Right renal pelvis (tissue), 4 donors: ENCODE measurements at regions not wholly inside any gene's neighbourhood (a gene's known extent, or its start where the extent isn't known, plus 50 kb on each side); places are given as distances from the start of the nearest gene placed in this dataset.
"Not testable (repeated sequence)": the region's sequence is repeated elsewhere in the genome, so short reads cannot be mapped to it uniquely, and the experiment has no call there.

Source experiments
- DNase-seq, 4 donors: peaks; one replicate each; pipeline ENCODE4 v3.0.0-alpha.2; 2013; ENCODE audit warnings: low read depth in 4 of 4, low spot score in 3 of 4, missing footprints in 1 of 4

DNA sequence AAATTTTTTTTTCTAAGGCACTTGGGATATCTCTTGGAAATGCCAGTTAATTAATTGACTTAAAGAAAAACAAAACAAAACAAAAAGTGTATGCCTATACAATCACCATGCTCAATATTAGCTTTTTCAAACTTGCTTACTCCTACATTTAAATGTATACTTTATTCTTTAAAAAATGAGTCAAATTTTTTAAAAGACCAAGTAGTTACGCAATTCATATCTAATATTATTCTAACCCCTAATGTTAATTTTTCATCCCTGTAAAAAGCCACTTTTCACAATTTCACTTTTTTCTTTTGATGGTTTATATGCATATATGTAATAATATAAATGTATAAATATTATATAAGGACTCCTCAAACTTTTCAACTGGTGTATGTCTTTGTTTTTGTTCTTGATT is 211.2 kb downstream of the PRDM9 start:
- DNase-seq: no peak

GRCh38 chr5:23721336-23721735 is 213.9 kb downstream of the PRDM9 start:
- no peak for DNase-seq

DNA sequence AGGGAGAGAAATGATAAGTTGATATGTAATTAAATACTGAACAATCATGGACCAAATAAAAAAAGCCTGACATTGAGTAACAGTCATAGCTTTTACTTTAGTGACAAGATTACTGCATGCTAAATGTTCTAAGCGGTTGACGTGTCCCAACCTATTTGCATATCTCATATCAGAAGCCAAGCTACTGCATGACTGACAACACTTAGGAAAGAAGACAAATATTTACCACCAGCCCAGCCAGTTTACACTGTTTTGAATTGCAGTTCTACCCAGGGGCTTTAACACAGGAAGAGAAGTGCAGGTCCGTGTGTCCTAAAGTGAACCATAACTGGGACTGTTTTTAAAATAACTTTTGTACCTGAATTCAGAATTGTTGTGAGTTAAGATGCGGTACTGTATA is 219.9 kb downstream of the PRDM9 start:
- DNase-seq: no peak

DNA sequence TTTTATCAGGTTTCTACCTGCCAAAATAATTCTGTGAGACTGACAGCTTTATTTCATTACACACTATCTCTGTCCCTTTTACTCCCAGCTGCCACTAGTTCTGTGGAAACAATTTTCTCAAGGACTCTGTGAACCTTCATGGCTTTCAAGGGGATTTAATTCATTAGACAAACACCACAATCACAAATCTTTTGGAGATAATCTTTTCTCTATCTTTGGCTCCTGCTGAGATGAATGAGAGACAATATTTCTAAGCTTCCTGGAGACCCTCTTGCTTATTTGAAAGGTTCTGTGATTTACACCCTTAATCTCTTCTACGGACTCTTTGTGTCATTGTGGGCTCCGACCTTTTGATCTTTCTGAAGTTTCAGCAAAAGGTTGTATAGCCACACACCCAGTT is 222.6 kb downstream of the PRDM9 start:
- DNase-seq: no peak

DNA sequence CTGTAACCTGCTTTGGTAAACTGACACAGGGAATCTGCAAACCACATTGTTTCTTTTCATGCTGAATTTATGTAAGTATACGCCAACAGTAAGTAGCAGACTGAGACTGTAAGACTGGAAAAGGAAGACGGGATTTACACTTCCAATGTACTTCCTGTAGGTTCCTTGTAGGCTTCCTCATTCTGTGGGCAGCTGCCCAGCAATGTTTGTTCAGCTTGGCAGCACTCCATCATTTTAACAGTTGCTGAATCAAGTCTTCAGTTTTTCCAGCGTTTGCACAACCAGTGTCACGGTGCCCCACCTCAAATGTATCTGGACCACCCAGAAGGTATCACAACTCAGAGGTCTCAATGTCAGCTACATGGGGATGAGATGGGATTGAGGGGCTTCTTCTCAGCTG is 232.6 kb downstream of the PRDM9 start:
- no peak for DNase-seq

GRCh38 chr5:23742701-23743100 is 235.3 kb downstream of the PRDM9 start:
- no peak for DNase-seq

DNA sequence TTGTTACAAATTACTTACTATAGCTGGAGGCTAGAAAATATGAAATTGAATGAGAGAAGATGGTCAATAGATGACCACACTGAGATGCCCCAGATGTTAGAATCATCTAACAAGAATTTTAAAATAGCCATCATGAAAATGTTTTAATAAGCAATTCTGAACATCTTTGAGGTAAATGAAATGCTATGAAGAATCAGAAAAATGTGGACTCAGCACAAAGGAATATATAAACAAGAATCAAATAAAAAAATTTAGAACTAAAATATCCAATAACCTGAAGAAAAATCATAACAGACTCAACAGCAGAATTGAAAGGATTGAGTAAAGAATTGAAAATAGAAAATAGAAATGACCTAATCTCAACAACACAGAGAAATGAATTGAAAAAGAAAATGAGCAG is 248.5 kb downstream of the PRDM9 start:
- DNase-seq: no peak

DNA sequence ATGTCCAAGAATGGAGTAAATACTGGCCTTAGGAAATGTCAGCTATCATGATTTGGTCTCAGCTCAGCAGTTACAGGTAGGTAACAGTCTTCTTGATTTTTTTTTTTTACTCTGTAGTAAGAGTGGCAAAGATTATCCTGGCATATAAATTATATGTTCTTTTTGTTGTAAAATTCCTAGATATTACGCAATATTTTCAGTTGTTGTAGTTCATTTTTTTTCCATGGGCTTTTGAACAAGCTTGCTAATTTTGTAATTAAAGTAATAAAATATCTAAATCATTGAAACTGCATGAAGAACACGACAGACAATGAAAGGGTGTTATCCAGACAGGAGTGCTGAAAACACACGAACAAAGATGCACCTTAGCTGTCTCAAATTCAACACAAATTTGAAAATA is 249.4 kb downstream of the PRDM9 start:
- no peak for DNase-seq

- DNase-seq: no peak
Observed at GRCh38 chr5:23763170-23763569, 255.8 kb downstream of the PRDM9 start.

DNA sequence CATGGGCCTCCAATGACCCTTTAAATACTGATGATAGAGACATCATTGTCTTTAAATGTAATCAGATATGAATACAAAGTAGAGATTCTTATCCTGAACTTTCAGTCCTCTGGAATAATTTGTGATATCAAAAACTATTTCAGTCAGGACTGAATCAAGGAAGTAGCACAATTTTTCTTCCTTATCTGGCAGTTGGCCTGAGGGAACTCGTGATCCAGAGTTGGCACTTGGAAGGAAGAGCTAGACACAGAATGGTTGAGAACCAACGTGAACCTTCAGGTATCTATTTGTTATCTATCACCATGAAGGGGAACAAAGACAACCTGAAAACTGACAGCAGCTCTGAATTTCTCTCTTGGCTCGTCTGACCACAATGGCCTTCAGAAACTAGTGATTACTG is 269.3 kb downstream of the PRDM9 start:
- no peak for DNase-seq

DNA sequence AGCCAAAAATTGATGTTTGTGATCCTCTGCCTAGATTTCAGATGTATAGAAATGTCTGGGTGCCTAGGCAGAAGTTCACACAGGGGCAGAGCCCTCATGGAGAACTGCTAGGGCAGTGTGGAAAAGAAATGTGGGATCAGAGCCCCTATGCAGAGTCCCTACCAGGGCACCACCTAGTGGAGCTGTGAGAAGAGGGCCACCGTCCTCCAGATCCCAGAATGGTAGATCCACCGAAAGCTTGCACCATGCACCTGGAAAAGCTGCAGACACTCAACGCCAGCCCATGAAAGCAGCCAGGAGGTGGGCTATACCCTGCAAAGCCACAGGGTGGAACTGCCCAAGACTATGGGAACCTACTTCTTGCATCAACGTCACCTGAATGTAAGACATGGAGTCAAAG is 292.9 kb downstream of the PRDM9 start:
- DNase-seq: not testable (repeated sequence)

DNA sequence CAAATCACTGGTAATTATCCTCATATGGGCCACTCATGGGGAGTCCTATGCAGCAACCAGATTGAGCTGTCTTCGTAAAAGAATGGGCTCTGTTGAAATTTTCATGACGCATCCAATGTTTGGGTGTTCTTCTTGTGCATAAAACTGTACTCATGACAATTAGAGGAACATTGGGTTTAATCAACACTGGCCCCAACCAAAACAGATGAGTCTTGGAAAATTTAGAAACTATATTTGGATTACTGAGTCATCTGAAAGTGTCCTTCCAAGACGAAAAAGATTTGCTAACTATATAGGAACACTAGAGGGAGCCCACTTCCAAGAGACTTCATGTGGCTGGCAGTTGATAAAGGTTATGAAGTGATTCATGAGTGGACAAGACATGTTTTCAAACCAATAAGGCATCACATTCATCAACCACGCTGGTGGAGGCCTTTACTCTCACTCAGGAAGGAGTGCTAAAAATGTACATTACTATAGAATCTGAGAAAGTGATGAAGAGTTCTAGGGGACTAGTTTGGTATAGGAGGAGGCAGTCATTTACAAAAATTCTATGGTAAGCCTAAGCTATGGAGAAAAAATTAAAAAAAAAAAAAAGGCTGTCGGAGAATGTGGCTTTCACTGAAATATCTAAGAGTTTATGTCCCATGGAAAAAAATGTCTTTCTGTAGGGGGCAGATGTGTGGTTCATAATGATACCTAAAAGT is 313.5 kb downstream of the PRDM9 start:
- peak in 2 of 4 donors; percentile 2 to 4 for DNase-seq

DNA sequence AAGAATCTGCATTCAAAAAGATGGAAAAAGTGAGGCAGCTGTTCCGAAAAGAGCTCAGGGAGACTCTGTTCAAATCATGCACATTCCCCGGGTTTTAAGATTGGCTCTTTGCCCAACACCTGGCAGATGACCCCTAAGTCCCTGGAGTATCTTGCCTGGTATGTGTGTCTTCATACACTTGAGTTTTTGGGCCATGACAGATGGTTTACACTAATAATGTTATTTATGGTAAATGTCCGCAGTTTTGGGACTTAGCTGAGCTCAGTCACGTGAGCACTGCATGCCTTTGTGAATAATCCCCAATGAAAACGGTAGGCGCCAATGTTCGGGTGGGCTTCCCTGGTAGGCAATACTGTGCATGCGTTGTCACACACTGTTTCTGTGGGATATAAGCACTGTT is 316.1 kb downstream of the PRDM9 start:
- DNase-seq: no peak

- no peak for DNase-seq
Observed at GRCh38 chr5:23825196-23825595, 317.8 kb downstream of the PRDM9 start.

DNA sequence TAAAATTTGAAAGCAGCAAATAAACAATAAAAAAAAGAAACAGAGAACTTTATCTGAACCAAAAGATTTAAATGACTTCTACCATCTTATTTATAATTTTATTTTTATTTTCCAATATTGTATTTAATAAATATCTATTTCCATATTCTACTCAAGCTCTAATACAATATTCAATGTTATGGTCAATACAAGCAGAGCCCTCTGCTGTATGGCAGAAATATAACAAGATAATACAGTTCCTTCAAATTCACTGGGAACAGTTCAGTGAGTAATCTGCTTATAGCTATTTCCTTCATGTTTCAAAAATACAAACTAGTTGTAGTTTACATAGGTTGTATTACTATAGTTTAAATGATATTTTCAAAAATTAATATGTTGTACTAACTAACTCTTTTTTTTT is 332.7 kb downstream of the PRDM9 start:
- DNase-seq: no peak

GRCh38 chr5:23864786-23865185 is 357.4 kb downstream of the PRDM9 start:
- DNase-seq: no peak

GRCh38 chr5:23877847-23878246 is 370.4 kb downstream of the PRDM9 start:
- DNase-seq: no peak

DNA sequence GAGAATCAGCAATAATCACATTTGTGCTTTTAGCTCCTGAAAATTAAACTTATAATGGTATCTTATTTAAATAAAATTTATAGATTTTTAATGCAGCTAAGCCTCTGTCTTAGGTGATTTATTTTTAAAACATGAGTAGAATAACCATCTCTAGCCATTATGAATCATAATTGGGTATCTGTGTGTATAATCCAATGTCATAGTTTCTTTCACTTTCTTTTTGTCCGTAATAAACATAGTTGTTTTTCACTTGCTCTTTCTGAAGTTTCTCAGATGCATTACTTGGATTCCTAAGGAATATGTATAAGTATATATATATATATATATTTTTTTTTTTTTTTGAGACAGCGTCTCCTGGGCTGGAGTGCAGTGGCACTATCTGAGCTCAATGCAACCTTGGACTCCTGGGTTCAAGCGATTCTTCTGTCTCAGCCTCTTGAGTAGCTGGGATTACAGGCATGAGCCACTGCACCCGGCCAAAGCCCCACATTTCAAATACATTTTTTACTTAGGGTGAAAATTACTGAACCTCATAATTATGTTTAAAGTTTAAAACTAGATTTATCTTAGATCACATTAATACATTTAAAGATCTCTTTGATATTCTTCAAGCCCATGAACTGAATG is 377.1 kb downstream of the PRDM9 start:
- DNase-seq: no peak

GRCh38 chr5:23893561-23893960 is 386.2 kb downstream of the PRDM9 start:
- no peak for DNase-seq

DNA sequence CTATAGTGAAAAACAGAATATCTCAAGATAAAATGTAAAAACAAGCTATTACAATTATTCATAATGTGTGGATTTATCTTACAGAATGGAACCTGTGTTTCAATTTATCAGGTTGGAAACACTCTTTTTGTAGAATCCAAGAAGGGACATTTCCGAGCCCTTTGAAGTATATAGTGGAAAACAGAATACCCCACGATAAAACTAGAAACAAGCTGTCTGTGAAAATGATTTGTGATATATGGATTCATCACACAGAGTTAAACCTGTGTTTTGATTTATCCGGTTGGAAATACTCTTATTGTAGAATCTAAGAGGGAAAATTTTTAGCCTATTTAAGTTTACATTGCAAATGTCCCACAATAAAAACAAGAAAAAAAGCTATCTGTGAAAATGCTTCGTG is 388.2 kb downstream of the PRDM9 start:
- no peak for DNase-seq

DNA sequence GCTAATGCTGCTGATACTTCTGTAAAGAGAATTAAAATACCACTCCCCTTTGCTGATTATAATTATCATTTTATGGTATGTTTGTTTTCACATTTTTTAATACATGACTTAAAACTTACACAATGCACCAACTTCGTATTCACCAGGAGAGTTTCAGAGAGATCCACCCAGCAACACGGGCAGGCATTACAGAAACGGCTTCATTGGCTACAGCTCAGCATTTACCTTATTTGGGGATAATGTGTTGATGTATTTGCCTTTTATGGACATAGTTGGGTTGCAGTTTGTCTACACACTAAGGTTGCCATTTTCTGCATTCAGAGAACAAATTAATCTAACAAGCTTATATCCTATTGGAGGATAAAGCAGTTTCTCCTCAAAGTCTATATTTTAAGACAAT is 423.6 kb downstream of the PRDM9 start:
- no peak for DNase-seq

DNA sequence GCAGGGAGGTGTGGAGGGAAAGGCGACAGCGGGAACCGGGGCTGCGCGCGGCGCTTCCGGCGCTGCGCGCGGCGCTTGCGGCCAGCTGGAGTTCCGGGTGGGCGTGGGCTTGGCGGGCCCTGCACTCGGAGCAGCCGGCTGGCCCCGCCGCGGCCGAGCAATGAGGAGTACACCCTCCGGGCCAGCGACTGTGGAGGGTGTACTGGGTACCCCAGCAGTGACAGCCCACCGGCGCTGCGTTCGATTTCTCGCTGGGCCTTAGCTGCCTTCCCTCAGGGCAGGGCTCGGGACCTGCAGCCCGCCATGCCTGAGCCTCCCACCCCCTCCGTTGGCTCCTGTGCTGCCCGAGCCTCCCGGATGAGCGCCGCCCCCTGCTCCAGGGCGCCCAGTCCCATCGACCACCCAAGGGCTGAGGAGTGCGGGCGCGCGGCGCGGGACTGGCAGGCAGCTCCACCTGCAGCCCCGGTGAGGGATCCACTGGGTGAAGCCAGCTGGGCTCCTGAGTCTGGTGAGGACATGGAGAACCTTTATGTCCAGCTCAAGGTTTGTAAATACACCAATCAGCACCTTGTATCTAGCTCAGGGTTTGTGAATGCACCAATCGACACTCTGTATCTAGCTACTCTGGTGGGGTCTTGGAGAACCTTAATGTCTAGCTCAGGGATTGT is 444.0 kb downstream of the PRDM9 start:
- DNase-seq: not testable (repeated sequence)
